Activated CD8-positive, alpha-beta memory T cell treated with anti-CD3 and anti-CD28 coated beads, Interleukin-2, amount 50 U/mL, for 4 hours (primary cell): ENCODE measurements at regions not wholly inside any gene's neighbourhood (a gene's known extent, or its start where the extent isn't known, plus 50 kb on each side); places are given as distances from the start of the nearest gene placed in this dataset.
"Not testable (repeated sequence)": the region's sequence is repeated elsewhere in the genome, so short reads cannot be mapped to it uniquely, and the experiment has no call there.

ENCODE experiments used
- DNase-seq: peaks from one replicate; pipeline ENCODE4 v3.0.0-alpha.2; 2020

GRCh38 chr4:179164267-179164999 is 1722.2 kb upstream of the AGA start:
- no peak for DNase-seq

GRCh38 chr4:179165000-179165738 is 1722.9 kb upstream of the AGA start:
- DNase-seq = no peak

- no peak for DNase-seq
Observed at GRCh38 chr4:179165862-179166261, 1723.6 kb upstream of the AGA start.

GRCh38 chr4:179170308-179170707 is 1728.1 kb upstream of the AGA start:
- not testable (repeated sequence) for DNase-seq

DNA sequence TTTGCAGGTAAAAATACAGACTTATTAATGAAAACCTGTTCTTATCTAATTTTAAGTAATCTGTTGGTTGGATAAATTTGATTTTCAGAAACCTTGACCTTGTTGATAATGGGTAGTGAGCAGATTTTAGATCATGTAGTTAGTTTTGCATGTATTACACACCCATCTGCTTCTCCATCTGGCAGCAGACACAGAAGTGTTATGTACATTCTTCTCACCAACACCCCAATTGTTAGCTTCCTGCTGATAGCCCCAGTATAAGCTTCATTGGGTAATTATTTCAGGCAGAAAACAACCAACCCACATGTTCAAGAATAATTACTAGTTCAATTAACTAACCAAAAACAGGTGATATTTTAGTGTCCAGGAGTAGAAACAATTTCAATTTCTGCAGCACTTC is 1740.5 kb upstream of the AGA start:
- no peak for DNase-seq

DNA sequence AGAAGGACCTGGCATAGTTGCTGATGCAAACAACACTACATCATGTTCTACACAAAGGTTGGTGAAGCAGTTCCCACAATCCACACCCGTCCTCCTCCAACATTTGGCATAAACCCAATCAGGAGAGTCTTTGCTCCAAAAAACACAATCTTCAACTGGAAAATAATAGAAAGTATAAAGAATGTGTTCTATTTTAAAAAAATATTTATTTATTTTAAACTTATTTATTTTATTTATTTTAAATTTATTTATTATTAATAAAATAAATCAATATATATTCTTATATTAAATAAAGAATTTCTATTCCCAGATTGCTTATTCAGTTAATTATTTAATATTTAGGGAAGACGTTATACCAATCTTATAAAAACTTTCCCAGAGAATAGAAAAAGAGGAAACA is 1753.7 kb upstream of the AGA start:
- DNase-seq = no peak

GRCh38 chr4:179196511-179196910 is 1754.3 kb upstream of the AGA start:
- DNase-seq = no peak

DNA sequence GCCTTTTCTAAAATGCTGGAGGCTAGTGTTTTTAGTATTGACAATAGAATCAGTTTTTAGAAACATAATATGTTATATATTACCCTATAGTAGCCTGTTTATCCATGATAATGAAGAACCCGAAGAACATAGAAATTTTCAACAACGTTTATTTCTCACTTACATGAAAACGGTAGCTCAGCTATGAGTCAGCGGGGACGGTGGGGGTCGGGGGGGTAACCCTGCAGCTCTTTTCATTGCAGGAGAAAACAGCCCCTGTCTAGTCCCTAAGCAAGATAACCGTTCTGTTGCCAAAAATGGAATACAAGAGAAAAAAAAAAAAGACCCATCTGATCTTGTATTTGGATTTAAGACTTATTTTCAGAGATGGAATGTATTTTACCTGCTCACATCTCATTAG is 1758.4 kb upstream of the AGA start:
- no peak for DNase-seq

- no peak for DNase-seq
Observed at GRCh38 chr4:179225594-179225993, 1783.4 kb upstream of the AGA start.

- no peak for DNase-seq
Observed at GRCh38 chr4:179248821-179249220, 1806.6 kb upstream of the AGA start.

GRCh38 chr4:179268791-179269190 is 1826.6 kb upstream of the AGA start:
- no peak for DNase-seq

DNA sequence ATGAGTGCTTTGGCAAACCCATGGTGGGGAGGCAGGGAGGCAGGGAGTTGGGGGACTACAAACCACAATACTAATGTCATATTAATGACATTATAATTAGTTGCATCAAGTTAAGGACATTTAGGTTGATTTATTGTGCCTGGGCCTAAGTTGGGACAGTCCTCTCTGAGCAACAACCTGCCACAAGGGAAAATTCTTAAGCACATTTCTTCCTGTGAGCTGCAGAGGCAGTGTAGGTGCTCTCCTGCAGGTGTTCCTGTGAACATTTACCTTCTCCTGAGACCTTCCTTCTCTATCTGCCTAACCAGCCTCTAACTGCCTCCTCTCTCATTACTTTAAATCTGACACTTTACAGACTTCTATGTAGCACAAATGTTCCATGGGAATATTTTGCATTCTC is 1830.0 kb upstream of the AGA start:
- DNase-seq = no peak

- no peak for DNase-seq
Observed at GRCh38 chr4:179278647-179279046, 1836.4 kb upstream of the AGA start.

GRCh38 chr4:179285696-179286095 is 1843.5 kb upstream of the AGA start:
- no peak for DNase-seq

GRCh38 chr4:179291657-179292056 is 1849.4 kb upstream of the AGA start:
- no peak for DNase-seq

- no peak for DNase-seq
Observed at GRCh38 chr4:179292468-179292867, 1850.2 kb upstream of the AGA start.

GRCh38 chr4:179307297-179308136 is 1865.3 kb upstream of the AGA start:
- no peak for DNase-seq

GRCh38 chr4:179313823-179314222 is 1871.6 kb upstream of the AGA start:
- no peak for DNase-seq

GRCh38 chr4:179325181-179325580 is 1882.9 kb upstream of the AGA start:
- no peak for DNase-seq

DNA sequence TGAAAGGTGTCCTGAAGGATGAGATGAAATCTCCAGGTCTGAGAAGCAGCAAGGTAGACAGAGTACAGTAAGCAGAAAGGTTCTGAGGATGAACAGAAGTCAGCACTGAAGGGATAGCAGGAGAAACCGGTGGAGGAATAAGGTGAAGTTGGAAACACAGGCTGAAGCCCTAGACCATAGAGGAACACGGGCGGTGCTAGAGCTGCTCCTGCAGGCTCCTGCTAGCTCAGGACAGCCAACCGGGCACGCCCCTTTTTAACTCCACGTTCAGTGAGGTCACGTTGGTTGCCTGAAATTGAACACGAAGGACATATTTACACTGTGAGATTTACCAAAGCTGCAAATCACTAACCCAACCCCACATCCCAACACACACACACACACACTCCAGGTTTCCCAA is 1886.4 kb upstream of the AGA start:
- no peak for DNase-seq

DNA sequence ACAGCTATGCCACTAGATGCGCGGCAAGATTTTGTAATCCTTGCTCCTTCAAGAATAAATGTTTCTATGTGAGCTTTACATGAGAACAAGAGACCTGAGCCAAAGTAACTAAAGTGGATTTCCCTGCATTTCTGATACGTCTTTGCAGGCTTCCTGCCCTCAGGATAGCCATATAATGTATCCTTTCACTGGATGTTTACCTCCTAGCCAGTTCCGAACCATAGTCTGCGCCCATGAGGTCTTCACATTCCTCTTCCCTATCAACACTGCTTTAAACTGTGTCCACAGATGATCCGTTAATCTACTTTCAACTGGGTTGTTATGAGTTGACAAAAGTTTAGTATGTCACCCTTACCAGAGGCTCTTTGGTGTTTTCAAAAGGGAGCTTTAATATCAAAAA is 1889.1 kb upstream of the AGA start:
- DNase-seq = no peak

DNA sequence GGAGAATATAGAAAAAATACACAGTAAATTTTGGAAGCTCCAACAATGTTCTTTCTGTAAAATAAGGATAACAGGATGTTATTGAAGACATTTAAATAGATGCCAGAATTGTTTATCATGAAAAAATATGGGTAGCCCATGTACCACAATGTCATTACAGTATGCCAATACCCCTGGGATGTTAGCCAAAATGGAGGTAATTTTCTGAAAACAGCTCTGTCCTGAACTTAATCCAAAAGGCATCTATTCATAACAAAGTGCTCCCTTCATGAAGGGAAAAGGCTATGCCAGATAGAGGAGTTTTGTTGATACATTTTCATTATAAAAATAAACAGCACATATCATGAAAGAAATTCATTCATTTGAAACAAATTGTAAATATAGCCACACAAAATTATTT is 1902.6 kb upstream of the AGA start:
- DNase-seq = no peak

- DNase-seq = no peak
Observed at GRCh38 chr4:179352221-179352620, 1910.0 kb upstream of the AGA start.

- no peak for DNase-seq
Observed at GRCh38 chr4:179353786-179354185, 1911.5 kb upstream of the AGA start.
